ENCODE measurements at regions not wholly inside any gene's neighbourhood (a gene's known extent, or its start where the extent isn't known, plus 50 kb on each side); places are given as distances from the start of the nearest gene placed in this dataset.

- 82% methylated on average over 8 of the region's 8 CpGs; no CpG with 5 or more reads in 1 of the 2 experiments for WGBS, 2 experiments (ENCODE audit: extremely low coverage in 1 of 2, insufficient coverage in 1 of 2, insufficient read length in 1 of 2, insufficient replicate concordance in 2 of 2, low coverage in 1 of 2, low lambda C conversion rate in 2 of 2, missing lambda C conversion rate in 1 of 2)
- no peaks in the 10 kb centered on the region for H3K36me3 ChIP-seq (ENCODE audit: control insufficient read depth in 2 of 4, insufficient read depth in 4 of 4, low read length in 3 of 4)
These were observed 474.2 kb upstream of the RGMA start for GRCh38 chr15:93563218-93563617.

More at GRCh38 chr15:93563218-93563617, 474.2 kb upstream of the RGMA start:
- Histone ChIP-seq H3K27ac (ENCODE audit: low read depth, low read length) (no peak overlapping the region), H3K9ac (replicated peaks in 1 of 4; ENCODE audit: extremely low read depth in 1 of 4, low read depth in 3 of 4, low read length in 3 of 4) (no peak overlapping the region), H2BK15ac (ENCODE audit: low read length) (no peak overlapping the region), H3K4me2 (ENCODE audit: insufficient read depth in 1 of 2, low read depth in 2 of 2, low read length in 2 of 2) (no peak overlapping the region), H2BK12ac (ENCODE audit: low read depth, low read length) (no peak overlapping the region), H2BK5ac (ENCODE audit: low read depth, low read length) (no peak overlapping the region), H3K27me3 (replicated peaks in 1 of 4; ENCODE audit: control insufficient read depth in 3 of 4, extremely low read depth in 1 of 4, insufficient read depth in 3 of 4, low read length in 3 of 4) (no peaks in the 10 kb centered on the region), H3K56ac (replicated peaks; ENCODE audit: insufficient read length, low read depth, low read length) (no peak overlapping the region), H3K79me1 (ENCODE audit: low read depth, low read length) (no peaks in the 10 kb centered on the region), H4K5ac (ENCODE audit: insufficient read length, low read depth, low read length) (no peak overlapping the region), H2BK120ac (replicated peaks; ENCODE audit: low read depth, low read length) (no peak overlapping the region), H4K8ac (ENCODE audit: extremely low read depth, insufficient read depth, low read length) (no peak overlapping the region), H3K4ac (replicated peaks; ENCODE audit: insufficient read length, low read depth, low read length) (no peak overlapping the region), H4K91ac (replicated peaks; ENCODE audit: insufficient read length, low read length) (no peak overlapping the region), H3K23me2 (ENCODE audit: low read depth, low read length) (no peaks in the 10 kb centered on the region), H4K20me1 (replicated peaks in 1 of 2; ENCODE audit: control insufficient read depth in 1 of 2, insufficient read depth in 2 of 2, low read length in 2 of 2) (no peaks in the 10 kb centered on the region), H2BK20ac (ENCODE audit: low read length) (no peak overlapping the region), H3K4me3 (ENCODE audit: extremely low read depth in 1 of 4, insufficient read depth in 2 of 4, low read depth in 3 of 4, low read length in 4 of 4) (no peak overlapping the region), H3K4me1 (replicated peaks in 1 of 4; ENCODE audit: control insufficient read depth in 3 of 4, insufficient read depth in 4 of 4, low read length in 3 of 4) (no peaks in the 10 kb centered on the region), H3K79me2 (ENCODE audit: control insufficient read depth in 1 of 2, insufficient read depth in 2 of 2, low read length in 2 of 2) (no peaks in the 10 kb centered on the region), H3K14ac (ENCODE audit: insufficient read length) (no peak overlapping the region), H2AK5ac (ENCODE audit: low read depth, low read length) (no peak overlapping the region), H3K18ac (ENCODE audit: extremely low read depth, low read length) (no peak overlapping the region), H2AFZ (ENCODE audit: low read length) (no peak overlapping the region), H3K9me3 (ENCODE audit: insufficient read depth in 2 of 2, low read depth in 1 of 2, low read length in 1 of 2) (no peaks in the 10 kb centered on the region), H3K23ac (ENCODE audit: insufficient read length) (no peak overlapping the region)
- no peak for FAIRE-seq
- ChIA-PET POLR2A (ENCODE audit: partially characterized antibody) (no interaction called here), CTCF (ENCODE audit: partially characterized antibody) (no interaction called here)
- TF ChIP-seq CBX8 (IDR thresholded peaks at IDR 0.05; ENCODE audit: borderline replicate concordance, low read depth, low read length) (no peak), NRF1 (IDR thresholded peaks at IDR 0.05; ENCODE audit: low read depth, low read length) (no peak), GTF2F1 (IDR thresholded peaks at IDR 0.05; ENCODE audit: borderline replicate concordance, low read depth, low read length) (no peak), CTBP2 (IDR thresholded peaks at IDR 0.05; ENCODE audit: borderline replicate concordance, insufficient read depth, insufficient read length, low read length) (no peak)
- no peak for DNase-seq (ENCODE audit: low read depth in 1 of 2, low spot score in 2 of 2)

All from H1 (cell line).